SK-N-SH treated with all-trans-retinoic acid at 6 μM for 48 hours (cell line): ENCODE measurements at regions not wholly inside any gene's neighbourhood (a gene's known extent, or its start where the extent isn't known, plus 50 kb on each side); places are given as distances from the start of the nearest gene placed in this dataset.

Source experiments
- ATAC-seq: fragments of 200-7000 bp; cut with Tn5 transposase; 3 replicates; pipeline ENCODE4 v1.9.1; 2020; ENCODE audit warnings: mild to moderate bottlenecking, moderate library complexity
- ARNTL ChIP-seq: fragments of 450-650 bp; formaldehyde crosslinking; IDR thresholded peaks from 2 replicates; pipeline ENCODE4 v1.5.0; 2020; ENCODE audit warnings: low read depth, mild to moderate bottlenecking, moderate library complexity, borderline replicate concordance
- BACH2 ChIP-seq: fragments of 250-450 bp; sonication (Bioruptor Pico); IDR thresholded peaks from 2 replicates; pipeline ENCODE4 v1.9.0; 2021; ENCODE audit warnings: mild to moderate bottlenecking, borderline replicate concordance
- CREB5 ChIP-seq: fragments of 250-450 bp; sonication (Bioruptor Pico); IDR thresholded peaks from 2 replicates; pipeline ENCODE4 v1.5.1; 2020; ENCODE audit warnings: low read depth, mild to moderate bottlenecking, moderate library complexity
- CSDC2 ChIP-seq: fragments of 250-450 bp; sonication (Bioruptor Pico); IDR thresholded peaks from 2 replicates; pipeline ENCODE4 v1.5.0; 2020; ENCODE audit warnings: mild to moderate bottlenecking, moderate library complexity
- CSRNP3 ChIP-seq: fragments of 250-450 bp; sonication (Bioruptor Pico); IDR thresholded peaks from 2 replicates; pipeline ENCODE4 v1.5.1; 2021; ENCODE audit warnings: mild to moderate bottlenecking, moderate library complexity
- ESRRG ChIP-seq: fragments of 250-450 bp; sonication (Bioruptor Pico); IDR thresholded peaks from 2 replicates; pipeline ENCODE4 v1.6.1; 2021; ENCODE audit warnings: mild to moderate bottlenecking
- GLIS3 ChIP-seq: fragments of 250-450 bp; sonication (Bioruptor Pico); IDR thresholded peaks from 2 replicates; pipeline ENCODE4 v1.5.0; 2020; ENCODE audit warnings: mild to moderate bottlenecking, moderate library complexity
- ISL1 ChIP-seq: fragments of 250-450 bp; sonication (Bioruptor Pico); IDR thresholded peaks from 2 replicates; pipeline ENCODE4 v2.1.2; 2022; ENCODE audit warnings: mild to moderate bottlenecking, moderate library complexity
- OSR1 ChIP-seq: fragments of 250-450 bp; sonication (Bioruptor Pico); IDR thresholded peaks from 2 replicates; pipeline ENCODE4 v1.8.0; 2022; ENCODE audit warnings: moderate library complexity, mild to moderate bottlenecking, inconsistent platforms
- PATZ1 ChIP-seq: fragments of 250-450 bp; sonication (Bioruptor Pico); IDR thresholded peaks from 2 replicates; pipeline ENCODE4 v1.8.0; 2020; ENCODE audit warnings: mild to moderate bottlenecking, moderate library complexity, borderline replicate concordance
- POU6F1 ChIP-seq: fragments of 250-450 bp; sonication (Bioruptor Pico); IDR thresholded peaks from 2 replicates; pipeline ENCODE4 v1.8.0; 2021; ENCODE audit warnings: low read depth, mild to moderate bottlenecking, moderate library complexity, borderline replicate concordance
- PPARA ChIP-seq: fragments of 250-450 bp; sonication (Bioruptor Pico); IDR thresholded peaks from 2 replicates; pipeline ENCODE4 v1.5.0; 2020; ENCODE audit warnings: mild to moderate bottlenecking, borderline replicate concordance
- RARB ChIP-seq: fragments of 250-450 bp; sonication (Bioruptor Pico); IDR thresholded peaks from 2 replicates; pipeline ENCODE4 v1.8.0; 2021; ENCODE audit warnings: mild to moderate bottlenecking, moderate library complexity
- SNAI2 ChIP-seq: fragments of 250-450 bp; sonication (Bioruptor Pico); IDR thresholded peaks from 2 replicates; pipeline ENCODE4 v1.5.0; 2020; ENCODE audit warnings: mild to moderate bottlenecking, moderate library complexity
- TCF4 ChIP-seq: fragments of 250-450 bp; sonication (Bioruptor Pico); IDR thresholded peaks from 2 replicates; pipeline ENCODE4 v1.8.0; 2021; ENCODE audit warnings: mild to moderate bottlenecking, moderate library complexity, borderline replicate concordance
- TOX ChIP-seq: fragments of 250-450 bp; sonication (Bioruptor Pico); IDR thresholded peaks from 2 replicates; pipeline ENCODE4 v1.8.0; 2021; ENCODE audit warnings: mild to moderate bottlenecking, moderate library complexity, borderline replicate concordance
- TSHZ2 ChIP-seq: fragments of 250-450 bp; sonication (Bioruptor Pico); IDR thresholded peaks from 2 replicates; pipeline ENCODE4 v1.5.0; 2020; ENCODE audit warnings: mild to moderate bottlenecking, moderate library complexity
- ZC3H10 ChIP-seq: fragments of 250-450 bp; sonication (Bioruptor Pico); IDR thresholded peaks from 2 replicates; pipeline ENCODE4 v1.5.1; 2021; ENCODE audit warnings: mild to moderate bottlenecking, moderate library complexity
- ZFP30 ChIP-seq: fragments of 450-650 bp; formaldehyde crosslinking; IDR thresholded peaks from 2 replicates; pipeline ENCODE4 v1.5.0; 2022; ENCODE audit warnings: mild to moderate bottlenecking, moderate library complexity
- ZNF565 ChIP-seq: fragments of 450-650 bp; formaldehyde crosslinking; conservative IDR thresholded peaks from 2 replicates; pipeline ENCODE4 v1.5.0; 2020; ENCODE audit warnings: low read depth, mild to moderate bottlenecking, moderate library complexity
- ZNF70 ChIP-seq: fragments of 450-650 bp; formaldehyde crosslinking; IDR thresholded peaks from 2 replicates; pipeline ENCODE4 v1.5.0; 2020; ENCODE audit warnings: mild to moderate bottlenecking, moderate library complexity
- ZNF8 ChIP-seq: fragments of 450-650 bp; formaldehyde crosslinking; IDR thresholded peaks from 2 replicates; pipeline ENCODE4 v1.5.0; 2020; ENCODE audit warnings: mild to moderate bottlenecking, moderate library complexity

GRCh38 chr18:22013993-22014392, 155.4 kb upstream of the GATA6 start:
- TF ChIP-seq CSDC2 (CRISPR knock-in tag), result no peak
- no peak for TF ChIP-seq OSR1
- TF ChIP-seq ARNTL (CRISPR knock-in tag), result no peak
- no peak for TF ChIP-seq RARB (CRISPR knock-in tag)
- TF ChIP-seq ZNF70, result no peak
- no peak for TF ChIP-seq PATZ1 (CRISPR knock-in tag)
- TF ChIP-seq ZFP30, result no peak
- no peak for TF ChIP-seq SNAI2 (CRISPR knock-in tag)
- no peak for TF ChIP-seq CSRNP3
- no peak for TF ChIP-seq GLIS3 (CRISPR knock-in tag)
- TF ChIP-seq ZNF565 (CRISPR knock-in tag), result no peak
- no peak for TF ChIP-seq CREB5 (CRISPR knock-in tag)
- no peak for TF ChIP-seq TSHZ2 (CRISPR knock-in tag)
- TF ChIP-seq ZNF8 (CRISPR knock-in tag), result no peak
- no peak for TF ChIP-seq PPARA
- TF ChIP-seq BACH2 (CRISPR knock-in tag), result no peak
- TF ChIP-seq ISL1, result no peak
- TF ChIP-seq TOX (CRISPR knock-in tag), result no peak
- no peak for TF ChIP-seq ESRRG (CRISPR knock-in tag)
- no peak for TF ChIP-seq POU6F1

GRCh38 chr18:22015156-22015555, 154.2 kb upstream of the GATA6 start:
- TF ChIP-seq ESRRG (CRISPR knock-in tag) (no peak), TCF4 (CRISPR knock-in tag) (no peak), ZC3H10 (CRISPR knock-in tag) (no peak), RARB (CRISPR knock-in tag) (no peak), ZNF8 (CRISPR knock-in tag) (no peak), CREB5 (CRISPR knock-in tag) (no peak), ARNTL (CRISPR knock-in tag) (no peak), SNAI2 (CRISPR knock-in tag) (no peak), ZFP30 (no peak), PATZ1 (CRISPR knock-in tag) (no peak), ISL1 (no peak)
- no peak for ATAC-seq

More at GRCh38 chr18:22013993-22014392, 155.4 kb upstream of the GATA6 start:
- ATAC-seq, result no peak
